ENCODE measurements at regions not wholly inside any gene's neighbourhood (a gene's known extent, or its start where the extent isn't known, plus 50 kb on each side); places are given as distances from the start of the nearest gene placed in this dataset.

DNA sequence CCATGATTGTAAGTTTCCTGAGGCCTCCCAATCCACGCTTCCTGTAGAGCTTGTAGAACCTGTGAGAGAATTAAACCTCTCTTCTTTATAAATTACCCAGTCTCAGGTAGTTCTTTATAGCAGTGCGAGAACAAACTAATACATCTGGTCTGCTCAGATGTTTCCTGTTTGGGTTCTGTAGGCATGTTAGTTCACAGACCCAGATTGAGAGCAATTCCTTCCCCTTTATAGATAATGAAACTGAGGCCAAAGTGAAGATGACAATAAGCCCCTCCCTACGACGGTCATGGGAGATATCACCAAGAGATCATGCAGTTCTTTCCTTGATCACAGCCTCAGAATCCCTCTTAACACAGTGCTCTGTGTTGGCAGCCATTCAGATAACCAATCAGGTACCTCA is 76.5 kb upstream of the CLMN start:
- Mint-ChIP-seq H3K9me3 (peaks cover 7% of the 10 kb centered on the region), H3K4me1 (no peaks in the 10 kb centered on the region), H3K27ac (no peak overlapping the region), H3K27me3 (no peaks in the 10 kb centered on the region), H3K36me3 (ENCODE audit: low read depth) (no peaks in the 10 kb centered on the region), H3K4me3 (no peak overlapping the region)
- no peak for DNase-seq
- intact Hi-C loops (cut with micrococcal nuclease) = no loop called here

DNA sequence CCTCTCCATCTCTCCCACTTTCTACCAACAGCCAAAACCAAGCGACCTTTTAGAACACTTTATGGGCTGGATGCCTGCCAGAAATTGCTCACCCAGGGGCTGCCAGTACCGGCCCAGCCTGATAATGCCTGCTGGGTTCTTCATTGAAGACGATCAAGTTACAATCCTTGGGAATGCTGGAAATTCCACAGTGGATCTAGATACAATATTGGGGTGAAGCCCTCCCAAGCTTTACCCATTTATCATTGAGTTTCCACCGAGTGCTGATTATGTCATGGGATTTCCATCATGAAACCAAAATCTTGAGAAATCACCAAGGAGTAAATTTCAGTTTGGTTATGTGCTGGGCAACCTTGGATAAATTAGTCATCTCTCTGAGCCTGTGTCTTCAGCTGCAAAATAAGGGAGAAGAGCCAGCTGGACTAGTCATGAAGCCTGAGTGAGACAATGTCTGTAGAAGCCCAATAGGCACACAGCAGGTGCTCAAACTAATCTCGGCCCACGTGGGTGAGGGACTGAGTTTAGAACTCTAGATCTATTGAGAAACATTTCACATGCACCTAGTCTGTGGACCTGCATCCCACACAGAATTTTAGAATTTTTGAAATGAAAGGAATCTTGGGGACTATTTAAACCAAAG is 75.5 kb upstream of the CLMN start:
- Mint-ChIP-seq H3K36me3 (ENCODE audit: low read depth) (no peaks in the 10 kb centered on the region), H3K9me3 (peaks cover 11% of the 10 kb centered on the region), H3K27ac (no peak overlapping the region), H3K4me1 (no peaks in the 10 kb centered on the region), H3K27me3 (no peaks in the 10 kb centered on the region), H3K4me3 (no peak overlapping the region)
- intact Hi-C loops (cut with micrococcal nuclease) = no loop called here
- no peak for DNase-seq

DNA sequence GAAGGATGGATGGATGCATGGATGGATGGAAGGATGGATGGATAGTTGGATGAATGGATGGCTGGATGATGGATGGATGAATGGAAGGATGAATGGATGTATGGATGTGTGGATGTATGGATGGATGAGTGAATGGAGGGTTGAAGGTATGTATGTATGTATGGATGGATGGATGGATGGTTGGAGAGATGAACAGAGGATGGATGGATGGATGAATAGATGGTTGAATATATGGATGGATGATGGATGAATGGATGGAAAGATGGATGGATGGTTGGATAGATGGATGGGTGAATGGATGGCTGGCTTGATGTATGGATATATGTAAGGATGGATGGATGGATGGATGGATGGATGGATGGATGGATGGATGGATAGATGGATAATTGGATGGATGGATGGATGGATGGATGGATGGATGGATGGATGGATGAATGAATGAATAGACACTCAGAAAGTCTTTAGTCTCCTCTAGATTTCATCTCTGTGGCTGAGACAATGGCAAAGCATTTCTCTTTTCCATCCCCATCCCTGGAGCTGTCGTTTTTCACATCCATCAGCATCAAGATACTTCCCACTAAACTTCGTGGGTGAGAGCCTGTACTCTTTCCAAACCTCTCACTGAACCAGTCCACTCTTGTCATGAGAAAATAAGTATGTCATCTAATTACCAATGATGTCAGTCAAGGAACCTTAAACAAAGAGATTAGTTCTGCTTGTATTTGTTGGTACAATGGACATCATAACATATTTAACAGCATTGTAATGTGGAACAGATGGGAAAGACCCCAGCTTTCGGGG is 74.8 kb upstream of the CLMN start:
- Mint-ChIP-seq H3K36me3 (ENCODE audit: low read depth) (no peaks in the 10 kb centered on the region), H3K4me3 (no peak overlapping the region), H3K4me1 (no peaks in the 10 kb centered on the region), H3K9me3 (peaks cover 11% of the 10 kb centered on the region), H3K27me3 (no peaks in the 10 kb centered on the region), H3K27ac (no peak overlapping the region)
- no peak for DNase-seq
- intact Hi-C loops (cut with micrococcal nuclease) = no loop called here

DNA sequence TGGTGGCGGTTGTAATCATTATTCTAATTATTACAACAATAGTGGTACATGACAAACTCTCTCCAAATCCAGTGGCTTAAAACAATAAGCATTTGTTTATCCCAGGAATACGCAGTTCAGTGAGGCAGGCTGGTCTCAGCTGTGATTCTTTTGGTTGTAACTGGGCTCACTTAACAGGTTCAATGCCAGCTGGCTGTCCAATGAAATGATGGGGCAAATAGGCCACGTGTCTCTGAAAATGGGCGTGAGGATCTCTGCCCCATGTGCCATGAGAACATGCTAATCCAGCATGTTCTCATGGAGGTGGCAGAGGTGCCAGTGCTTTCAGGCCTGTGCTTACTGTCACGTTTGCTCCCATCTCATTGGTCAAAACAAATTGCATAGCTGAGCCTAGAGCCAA is 73.1 kb upstream of the CLMN start:
- Mint-ChIP-seq H3K4me1 (no peaks in the 10 kb centered on the region), H3K36me3 (ENCODE audit: low read depth) (no peaks in the 10 kb centered on the region), H3K9me3 (peaks cover 11% of the 10 kb centered on the region)

DNA sequence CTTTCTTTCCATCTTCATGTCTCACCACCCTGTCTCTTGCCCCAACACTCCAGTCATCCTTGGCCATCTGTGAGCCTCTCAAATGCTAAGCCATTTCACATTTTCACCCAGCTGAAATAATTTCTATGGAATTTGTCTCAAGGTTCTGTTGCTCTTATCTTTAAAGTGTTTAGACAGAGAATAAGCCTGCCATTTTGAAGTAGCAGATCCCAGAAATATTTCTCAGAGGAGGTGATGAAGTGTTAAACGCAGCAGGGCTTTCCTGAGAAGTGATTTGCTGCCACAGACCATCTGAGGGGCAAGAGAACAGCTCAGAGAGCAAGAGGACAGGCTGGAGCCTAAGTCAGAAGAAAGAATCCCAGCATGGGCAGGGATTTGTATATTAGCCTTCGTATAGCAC is 71.6 kb upstream of the CLMN start:
- Mint-ChIP-seq H3K36me3 (ENCODE audit: low read depth) (no peaks in the 10 kb centered on the region), H3K4me3 (no peak overlapping the region), H3K4me1 (no peaks in the 10 kb centered on the region), H3K27me3 (peaks cover 2% of the 10 kb centered on the region), H3K27ac (no peak overlapping the region), H3K9me3 (peaks cover 11% of the 10 kb centered on the region)
- intact Hi-C loops (cut with micrococcal nuclease) = no loop called here
- DNase-seq = no peak

More for the DNA sequence above, 73.1 kb upstream of the CLMN start:
- intact Hi-C loops (cut with micrococcal nuclease) = no loop called here
- no peak overlapping the region for H3K27ac Mint-ChIP-seq
- H3K4me3 Mint-ChIP-seq = no peak overlapping the region
- H3K27me3 Mint-ChIP-seq = peaks cover 2% of the 10 kb centered on the region
- DNase-seq = no peak

DNA sequence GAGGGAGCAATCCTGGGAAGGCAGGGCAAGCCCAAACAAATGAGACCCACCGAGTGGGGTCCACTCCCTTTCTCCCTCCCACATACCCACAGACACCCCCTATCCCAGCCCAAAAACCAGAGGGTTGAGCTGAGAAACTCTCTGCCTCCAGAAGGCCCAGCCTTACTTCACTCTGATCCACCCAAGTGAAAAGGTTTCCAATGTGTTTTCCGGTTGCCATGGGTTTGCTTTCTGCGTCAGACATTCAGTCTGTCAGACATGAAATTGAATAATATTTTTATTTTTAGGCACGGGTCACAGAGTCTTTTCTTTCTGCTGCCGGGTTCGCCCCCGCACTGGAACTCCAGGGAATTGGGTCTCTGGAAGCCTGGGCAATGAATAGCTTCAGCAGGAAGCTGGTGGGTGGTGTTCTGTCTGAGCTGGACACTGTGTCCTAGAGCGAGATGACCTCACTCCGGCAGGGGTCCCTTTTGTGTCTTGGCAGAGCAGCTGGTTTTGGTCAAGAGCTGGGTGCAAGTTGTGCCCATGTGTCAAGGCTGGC is 69.8 kb upstream of the CLMN start:
- Mint-ChIP-seq H3K36me3 (ENCODE audit: low read depth) (no peaks in the 10 kb centered on the region), H3K4me1 (no peaks in the 10 kb centered on the region), H3K27me3 (peaks cover 2% of the 10 kb centered on the region), H3K9me3 (peaks cover 10% of the 10 kb centered on the region), H3K4me3 (no peak overlapping the region), H3K27ac (no peak overlapping the region)
- intact Hi-C loops (cut with micrococcal nuclease) = no loop called here
- DNase-seq = no peak

DNA sequence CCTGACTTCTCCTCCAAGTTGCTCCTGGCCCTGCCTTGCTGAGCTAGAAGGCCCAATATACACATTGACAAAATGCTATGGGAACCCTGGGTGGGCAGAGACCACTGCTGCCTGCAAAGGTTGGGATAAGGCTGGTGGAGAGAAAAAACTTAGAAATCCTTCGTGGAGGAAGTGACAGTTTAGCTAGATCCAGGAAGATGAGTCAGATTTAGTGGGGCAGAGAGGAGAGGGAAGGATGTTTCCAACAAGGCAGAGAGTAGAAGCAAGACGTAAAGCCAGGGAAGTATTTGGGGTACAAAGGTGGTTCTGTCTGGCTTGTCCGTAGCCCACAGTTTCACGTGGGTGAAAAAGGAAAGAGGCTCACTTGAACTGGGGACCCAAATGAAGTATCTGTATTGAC is 69.0 kb upstream of the CLMN start:
- intact Hi-C loops (cut with micrococcal nuclease) = no loop called here
- H3K27me3 Mint-ChIP-seq = peaks cover 2% of the 10 kb centered on the region

DNA sequence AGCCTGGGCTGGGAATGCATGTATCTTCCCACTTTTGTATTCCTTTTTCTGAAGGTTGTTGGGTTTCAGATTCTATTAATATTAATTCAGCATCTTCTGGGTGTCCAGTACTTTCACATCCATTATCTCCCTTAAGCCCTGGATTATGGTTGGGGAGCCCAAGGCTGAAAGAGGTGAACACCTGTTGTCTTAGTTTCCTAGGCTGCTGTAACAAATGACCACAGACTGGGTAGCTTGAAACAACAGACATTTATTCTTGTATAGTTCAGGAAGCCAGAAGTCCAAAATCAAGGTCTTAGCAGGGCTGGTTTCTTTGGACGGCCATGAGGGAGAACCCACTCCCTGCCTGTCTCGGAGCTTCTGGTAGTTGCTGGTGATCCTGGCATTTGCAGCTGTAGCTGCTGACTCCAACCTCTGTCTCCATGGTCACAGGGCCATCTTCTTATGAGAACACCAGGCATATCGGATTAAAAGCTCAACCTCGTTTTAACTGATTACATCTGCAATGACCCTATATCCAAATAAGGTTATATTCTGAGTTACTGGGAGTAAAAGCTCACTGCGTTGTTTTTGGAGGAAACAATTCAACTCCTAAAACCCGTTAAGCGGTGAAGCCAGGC is 68.2 kb upstream of the CLMN start:
- Mint-ChIP-seq H3K36me3 (ENCODE audit: low read depth) (no peaks in the 10 kb centered on the region), H3K4me3 (no peak overlapping the region), H3K9me3 (peaks cover 4% of the 10 kb centered on the region), H3K27me3 (peaks cover 2% of the 10 kb centered on the region), H3K4me1 (no peaks in the 10 kb centered on the region), H3K27ac (no peak overlapping the region)
- intact Hi-C loops (cut with micrococcal nuclease) = no loop called here
- DNase-seq = no peak

More for the DNA sequence above, 69.0 kb upstream of the CLMN start:
- DNase-seq = no peak
- Mint-ChIP-seq H3K4me1 (no peaks in the 10 kb centered on the region), H3K9me3 (peaks cover 4% of the 10 kb centered on the region), H3K27ac (no peak overlapping the region), H3K36me3 (ENCODE audit: low read depth) (no peaks in the 10 kb centered on the region), H3K4me3 (no peak overlapping the region)

DNA sequence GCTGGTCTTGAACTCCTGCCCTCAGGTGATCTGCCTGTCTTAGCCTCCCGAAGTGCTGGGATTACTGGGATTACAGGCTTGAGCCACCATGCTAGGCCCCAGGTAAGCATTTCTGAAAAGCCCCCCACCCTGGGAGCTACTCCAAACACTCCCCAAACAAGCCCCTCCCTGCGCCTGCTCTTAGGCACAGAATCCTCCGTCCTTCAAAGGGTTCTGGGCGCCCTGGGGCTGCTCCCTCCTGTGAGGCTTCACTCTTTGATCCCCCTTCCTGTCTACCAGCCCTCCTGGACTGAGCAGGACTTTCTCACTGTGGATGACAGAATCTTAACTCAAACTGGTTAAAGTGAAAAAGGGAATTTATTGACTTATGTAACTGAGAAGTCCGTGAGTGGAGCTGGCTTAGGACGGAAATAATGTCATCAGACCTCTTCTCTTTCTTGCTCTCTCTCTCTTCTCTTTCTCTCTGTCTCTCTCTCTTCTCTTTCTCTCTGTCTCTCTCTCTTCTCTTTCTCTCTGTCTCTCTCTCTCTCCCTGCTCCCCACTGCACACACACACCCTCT is 66.9 kb upstream of the CLMN start:
- intact Hi-C loops (cut with micrococcal nuclease) = no loop called here
- Mint-ChIP-seq H3K36me3 (ENCODE audit: low read depth) (no peaks in the 10 kb centered on the region), H3K27ac (no peak overlapping the region), H3K27me3 (peaks cover 2% of the 10 kb centered on the region), H3K4me3 (no peak overlapping the region), H3K9me3 (peaks cover 4% of the 10 kb centered on the region), H3K4me1 (no peaks in the 10 kb centered on the region)
- DNase-seq = no peak

DNA sequence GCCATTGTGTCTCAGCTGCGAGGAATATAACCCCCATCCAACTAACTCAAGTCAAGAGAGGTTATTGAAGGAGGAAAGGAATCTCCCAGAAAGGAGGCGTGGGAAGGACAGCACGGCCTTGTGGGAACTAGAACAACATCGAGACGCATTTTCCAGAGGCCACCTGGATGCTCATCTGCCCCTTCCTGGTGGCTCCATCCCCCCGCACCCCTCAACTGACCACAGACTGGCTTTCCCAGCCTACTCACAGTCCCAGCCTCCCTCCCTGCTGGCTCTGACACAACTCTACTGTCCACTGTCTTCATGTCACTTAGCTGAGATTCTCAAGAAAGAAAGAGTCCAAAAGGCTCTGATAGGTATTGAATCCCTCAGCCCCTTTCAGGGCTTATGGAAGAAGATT is 66.0 kb upstream of the CLMN start:
- Mint-ChIP-seq H3K4me3 (no peak overlapping the region), H3K27ac (no peak overlapping the region), H3K4me1 (no peaks in the 10 kb centered on the region), H3K9me3 (peaks cover 2% of the 10 kb centered on the region), H3K36me3 (ENCODE audit: low read depth) (no peaks in the 10 kb centered on the region), H3K27me3 (peaks cover 2% of the 10 kb centered on the region)
- no peak for DNase-seq
- intact Hi-C loops (cut with micrococcal nuclease) = no loop called here

DNA sequence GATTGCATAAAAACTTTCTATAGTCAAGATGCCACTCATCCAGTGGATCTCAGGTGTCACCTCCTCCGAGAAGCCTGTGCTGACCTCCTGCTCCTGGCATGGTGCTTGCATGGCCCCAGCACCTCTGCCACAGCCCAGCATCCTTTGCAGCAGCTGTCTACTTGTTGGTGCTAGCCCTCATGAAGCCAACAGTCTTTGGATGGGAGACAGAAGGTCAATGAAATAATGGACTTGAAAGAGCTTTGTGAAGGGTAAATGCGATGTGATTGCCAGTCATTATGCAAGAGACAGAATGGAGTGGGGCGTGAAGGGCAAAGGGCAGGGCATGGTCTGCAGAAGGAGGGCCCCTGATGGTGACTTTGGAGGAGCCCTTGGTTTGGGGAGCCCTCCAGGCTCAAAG is 63.0 kb upstream of the CLMN start:
- Mint-ChIP-seq H3K36me3 (ENCODE audit: low read depth) (no peaks in the 10 kb centered on the region), H3K4me3 (no peak overlapping the region), H3K9me3 (peaks cover 9% of the 10 kb centered on the region), H3K27me3 (peaks cover 3% of the 10 kb centered on the region), H3K4me1 (no peaks in the 10 kb centered on the region), H3K27ac (no peak overlapping the region)
- no peak for DNase-seq
- intact Hi-C loops (cut with micrococcal nuclease) = no loop called here

DNA sequence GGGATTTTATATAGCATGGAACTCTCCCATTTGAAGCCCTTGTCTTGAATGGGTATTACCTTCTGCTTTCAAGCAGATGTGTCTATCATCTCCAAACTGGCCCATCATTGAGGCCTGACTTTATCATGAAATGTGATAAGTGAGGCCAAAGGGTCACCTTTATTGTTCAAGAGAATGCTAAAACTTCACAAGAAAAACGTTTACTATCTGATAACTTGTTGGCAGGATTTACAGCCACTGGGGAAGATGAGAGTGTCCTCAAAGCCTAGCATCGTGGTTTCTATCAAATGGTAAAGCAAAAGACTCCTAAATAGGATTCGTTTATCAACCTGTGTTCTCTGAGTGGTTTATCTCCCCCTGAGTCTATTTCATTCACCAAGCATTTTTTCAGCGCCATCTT is 62.0 kb upstream of the CLMN start:
- intact Hi-C loops (cut with micrococcal nuclease) = no loop called here
- no peak for DNase-seq

DNA sequence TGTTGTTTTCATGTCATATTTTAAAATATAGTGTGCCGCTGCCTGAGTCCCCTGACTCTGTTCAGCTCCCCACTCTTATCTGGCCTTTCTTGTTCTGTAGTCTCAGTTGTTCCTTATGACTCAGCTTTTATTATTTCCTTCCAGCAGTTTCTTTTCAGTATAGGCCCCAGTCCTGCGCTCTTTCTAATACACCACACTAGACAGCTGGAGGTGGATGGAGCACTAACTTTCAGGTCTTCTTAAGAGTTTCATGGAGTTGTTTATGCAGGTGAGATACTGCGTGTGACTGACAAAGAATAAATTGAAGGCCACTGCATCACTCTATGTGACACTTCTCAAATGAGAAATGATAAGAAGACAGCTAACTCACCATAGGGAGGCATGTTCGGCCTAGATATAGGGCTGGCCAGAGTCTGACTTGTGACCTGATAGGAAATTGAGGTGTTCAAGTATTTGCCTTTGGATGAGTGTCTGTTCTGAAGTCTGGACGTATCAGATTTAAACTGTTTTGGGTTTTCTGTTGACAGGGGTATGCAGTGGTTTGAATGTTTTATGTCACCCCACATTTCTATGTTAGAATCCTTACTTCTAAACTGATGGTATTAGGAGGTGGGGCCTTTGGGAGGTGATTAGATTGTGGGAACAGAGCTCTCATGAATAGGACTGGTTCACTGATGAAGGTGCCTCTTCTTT is 60.8 kb upstream of the CLMN start:
- intact Hi-C loops (cut with micrococcal nuclease) = no loop called here
- Mint-ChIP-seq H3K36me3 (ENCODE audit: low read depth) (no peaks in the 10 kb centered on the region), H3K9me3 (peaks cover 9% of the 10 kb centered on the region), H3K4me3 (no peak overlapping the region), H3K27ac (no peak overlapping the region), H3K4me1 (no peaks in the 10 kb centered on the region), H3K27me3 (peaks cover 9% of the 10 kb centered on the region)
- DNase-seq = no peak

More for the DNA sequence above, 62.0 kb upstream of the CLMN start:
- Mint-ChIP-seq H3K4me3 (no peak overlapping the region), H3K9me3 (peaks cover 9% of the 10 kb centered on the region), H3K36me3 (ENCODE audit: low read depth) (no peaks in the 10 kb centered on the region), H3K4me1 (no peaks in the 10 kb centered on the region), H3K27ac (no peak overlapping the region), H3K27me3 (peaks cover 3% of the 10 kb centered on the region)
